Transverse colon (tissue), 4 donors: ENCODE measurements at regions not wholly inside any gene's neighbourhood (a gene's known extent, or its start where the extent isn't known, plus 50 kb on each side); places are given as distances from the start of the nearest gene placed in this dataset.

Source experiments
- EP300 ChIP-seq: sonication (generic); formaldehyde crosslinking; IDR thresholded peaks from one replicate; pipeline ENCODE4 v1.6.1; 2017; ENCODE audit warnings: antibody characterized with exemption, low read depth
- POLR2A ChIP-seq: fragments of 450-650 bp; IDR thresholded peaks from one replicate; pipeline ENCODE4 v1.6.1; 2016; ENCODE audit warnings: antibody characterized with exemption, mild to moderate bottlenecking, moderate library complexity
- POLR2AphosphoS5 ChIP-seq, 3 donors: sonication (generic); formaldehyde crosslinking; IDR thresholded peaks; one replicate each; pipeline ENCODE4 v1.6.1; 2016; ENCODE audit warnings: antibody characterized with exemption in 3 of 3
- TF ChIP-seq, protein P1 (sequence below), 5 experiments: fragments of 200-600 bp in 3 of 5; fragments of 450-650 bp in 2 of 5; sonication (generic) in 3 of 5; IDR thresholded peaks; 1 replicate in 2 of 5; 2 replicates in 3 of 5; pipeline ENCODE4 v1.5.1; 2016 to 2017; ENCODE audit warnings: antibody characterized with exemption in 5 of 5, inconsistent platforms in 3 of 5, mild to moderate bottlenecking in 2 of 5, moderate library complexity in 1 of 5

- TF ChIP-seq EP300 (no peak), POLR2AphosphoS5 (IDR thresholded peaks at IDR 0.05) (no peak), POLR2A (no peak)
- TF ChIP-seq, protein P1, sequence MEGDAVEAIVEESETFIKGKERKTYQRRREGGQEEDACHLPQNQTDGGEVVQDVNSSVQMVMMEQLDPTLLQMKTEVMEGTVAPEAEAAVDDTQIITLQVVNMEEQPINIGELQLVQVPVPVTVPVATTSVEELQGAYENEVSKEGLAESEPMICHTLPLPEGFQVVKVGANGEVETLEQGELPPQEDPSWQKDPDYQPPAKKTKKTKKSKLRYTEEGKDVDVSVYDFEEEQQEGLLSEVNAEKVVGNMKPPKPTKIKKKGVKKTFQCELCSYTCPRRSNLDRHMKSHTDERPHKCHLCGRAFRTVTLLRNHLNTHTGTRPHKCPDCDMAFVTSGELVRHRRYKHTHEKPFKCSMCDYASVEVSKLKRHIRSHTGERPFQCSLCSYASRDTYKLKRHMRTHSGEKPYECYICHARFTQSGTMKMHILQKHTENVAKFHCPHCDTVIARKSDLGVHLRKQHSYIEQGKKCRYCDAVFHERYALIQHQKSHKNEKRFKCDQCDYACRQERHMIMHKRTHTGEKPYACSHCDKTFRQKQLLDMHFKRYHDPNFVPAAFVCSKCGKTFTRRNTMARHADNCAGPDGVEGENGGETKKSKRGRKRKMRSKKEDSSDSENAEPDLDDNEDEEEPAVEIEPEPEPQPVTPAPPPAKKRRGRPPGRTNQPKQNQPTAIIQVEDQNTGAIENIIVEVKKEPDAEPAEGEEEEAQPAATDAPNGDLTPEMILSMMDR (IDR thresholded peaks at IDR 0.05): no peak
These were observed 58.0 kb upstream of the MRTFB start for GRCh38 chr16:14013145-14013570.
